ENCODE measurements at regions not wholly inside any gene's neighbourhood (a gene's known extent, or its start where the extent isn't known, plus 50 kb on each side); places are given as distances from the start of the nearest gene placed in this dataset.

GRCh38 chr7:79540592-79540991 lies 87.1 kb upstream of the MAGI2 start:
- TF ChIP-seq CTCF (conservative IDR thresholded peaks at IDR 0.05) = no peak
- TF ChIP-seq EZH2 (IDR thresholded peaks at IDR 0.05; ENCODE audit: low read depth) = no peak
